ENCODE measurements at regions not wholly inside any gene's neighbourhood (a gene's known extent, or its start where the extent isn't known, plus 50 kb on each side); places are given as distances from the start of the nearest gene placed in this dataset.

GRCh38 chr3:178255315-178255714 is 280.9 kb upstream of the KCNMB2 start:
- TF ChIP-seq CTCF (IDR thresholded peaks at IDR 0.05): no peak
- H3K4me3 Mint-ChIP-seq: no peak overlapping the region
- H3K9me3 Mint-ChIP-seq: peaks cover 6% of the 10 kb centered on the region
- H3K27ac Mint-ChIP-seq: no peak overlapping the region
- H3K36me3 Mint-ChIP-seq (ENCODE audit: low read depth): peaks cover 3% of the 10 kb centered on the region
- no peaks in the 10 kb centered on the region for H3K4me1 Mint-ChIP-seq
- peaks cover 2% of the 10 kb centered on the region for H3K27me3 Mint-ChIP-seq (ENCODE audit: low read depth, poor library complexity)
- no peak for DNase-seq

- DNase-seq: no peak
- Mint-ChIP-seq H3K4me1 (peaks cover 18% of the 10 kb centered on the region), H3K27ac (no peak overlapping the region)
Measured at GRCh38 chr3:178257491-178257890, 278.7 kb upstream of the KCNMB2 start.

GRCh38 chr3:178258121-178258520 is 278.1 kb upstream of the KCNMB2 start:
- Mint-ChIP-seq H3K9me3 (no peaks in the 10 kb centered on the region), H3K27ac (no peak overlapping the region), H3K4me1 (peaks cover 21% of the 10 kb centered on the region), H3K27me3 (ENCODE audit: low read depth, poor library complexity) (no peaks in the 10 kb centered on the region), H3K4me3 (no peak overlapping the region), H3K36me3 (ENCODE audit: low read depth) (no peaks in the 10 kb centered on the region)
- TF ChIP-seq CTCF (IDR thresholded peaks at IDR 0.05): no peak
- no peak for DNase-seq

More at GRCh38 chr3:178257491-178257890, 278.7 kb upstream of the KCNMB2 start:
- no peak for TF ChIP-seq CTCF (IDR thresholded peaks at IDR 0.05)
- H3K36me3 Mint-ChIP-seq (ENCODE audit: low read depth): no peaks in the 10 kb centered on the region
- H3K4me3 Mint-ChIP-seq: no peak overlapping the region
- no peaks in the 10 kb centered on the region for H3K27me3 Mint-ChIP-seq (ENCODE audit: low read depth, poor library complexity)
- H3K9me3 Mint-ChIP-seq: no peaks in the 10 kb centered on the region

GRCh38 chr3:178259703-178260102 is 276.5 kb upstream of the KCNMB2 start:
- no peak for DNase-seq
- no peak for TF ChIP-seq CTCF (IDR thresholded peaks at IDR 0.05)
- Mint-ChIP-seq H3K4me1 (peaks cover 30% of the 10 kb centered on the region), H3K27ac (no peak overlapping the region), H3K36me3 (ENCODE audit: low read depth) (no peaks in the 10 kb centered on the region), H3K27me3 (ENCODE audit: low read depth, poor library complexity) (no peaks in the 10 kb centered on the region), H3K9me3 (no peaks in the 10 kb centered on the region), H3K4me3 (no peak overlapping the region)

GRCh38 chr3:178260887-178261565 is 275.2 kb upstream of the KCNMB2 start:
- no peak overlapping the region for H3K27ac Mint-ChIP-seq
- no peak for DNase-seq
- H3K4me1 Mint-ChIP-seq: peaks cover 30% of the 10 kb centered on the region

More at GRCh38 chr3:178260887-178261565, 275.2 kb upstream of the KCNMB2 start:
- Mint-ChIP-seq H3K9me3 (peaks cover 5% of the 10 kb centered on the region), H3K36me3 (ENCODE audit: low read depth) (no peaks in the 10 kb centered on the region), H3K27me3 (ENCODE audit: low read depth, poor library complexity) (no peaks in the 10 kb centered on the region), H3K4me3 (no peak overlapping the region)
- no peak for TF ChIP-seq CTCF (IDR thresholded peaks at IDR 0.05)
